ENCODE measurements at regions not wholly inside any gene's neighbourhood (a gene's known extent, or its start where the extent isn't known, plus 50 kb on each side); places are given as distances from the start of the nearest gene placed in this dataset.

GRCh38 chr15:81937189-81937588, 108.6 kb downstream of the MEX3B start:
- TF ChIP-seq ATF3 (IDR thresholded peaks at IDR 0.05), result no peak
- TF ChIP-seq ATF3 (CRISPR knock-in tag; conservative IDR thresholded peaks at IDR 0.05), result no peak
- no peak for TF ChIP-seq CTCF (IDR thresholded peaks at IDR 0.05 in 2 of 3, conservative IDR thresholded peaks at IDR 0.05 in 1 of 3; ENCODE audit: insufficient read depth in 2 of 3, low read depth in 1 of 3, low read length in 3 of 3)
- no peak for TF ChIP-seq ATF4 (CRISPR knock-in tag; IDR thresholded peaks at IDR 0.05)
- TF ChIP-seq FOS (IDR thresholded peaks at IDR 0.05; ENCODE audit: extremely low read depth, insufficient read length), result no peak
